SJCRH30 (cell line): ENCODE measurements at regions not wholly inside any gene's neighbourhood (a gene's known extent, or its start where the extent isn't known, plus 50 kb on each side); places are given as distances from the start of the nearest gene placed in this dataset.

Experiments
- DNase-seq, 2 experiments: peaks; one replicate each; pipeline ENCODE4 v3.0.0-alpha.2; 2015 to 2020
- H3K27ac ChIP-seq: fragments of 250-450 bp; sonication (Bioruptor Pico); 2 replicates; pipeline ENCODE4 v1.5.1; 2020; ENCODE audit warnings: mild to moderate bottlenecking, moderate library complexity
- H3K27me3 ChIP-seq: fragments of 250-450 bp; sonication (Bioruptor Pico); 2 replicates; pipeline ENCODE4 v1.5.1; 2020; ENCODE audit warnings: mild to moderate bottlenecking, moderate library complexity
- H3K36me3 ChIP-seq: fragments of 250-450 bp; sonication (Bioruptor Pico); 2 replicates; pipeline ENCODE4 v1.5.1; 2020; ENCODE audit warnings: mild to moderate bottlenecking, moderate library complexity
- H3K4me1 ChIP-seq: fragments of 250-450 bp; sonication (Bioruptor Pico); 2 replicates; pipeline ENCODE4 v1.5.1; 2020; ENCODE audit warnings: mild to moderate bottlenecking, moderate library complexity
- H3K4me3 ChIP-seq: fragments of 250-450 bp; sonication (Bioruptor Pico); 2 replicates; pipeline ENCODE4 v1.5.1; 2020; ENCODE audit warnings: mild to moderate bottlenecking, moderate library complexity
- H3K9me3 ChIP-seq: fragments of 250-450 bp; sonication (Bioruptor Pico); replicated peaks from 2 replicates; pipeline ENCODE4 v1.5.1; 2020; ENCODE audit warnings: mild to moderate bottlenecking, moderate library complexity

DNA sequence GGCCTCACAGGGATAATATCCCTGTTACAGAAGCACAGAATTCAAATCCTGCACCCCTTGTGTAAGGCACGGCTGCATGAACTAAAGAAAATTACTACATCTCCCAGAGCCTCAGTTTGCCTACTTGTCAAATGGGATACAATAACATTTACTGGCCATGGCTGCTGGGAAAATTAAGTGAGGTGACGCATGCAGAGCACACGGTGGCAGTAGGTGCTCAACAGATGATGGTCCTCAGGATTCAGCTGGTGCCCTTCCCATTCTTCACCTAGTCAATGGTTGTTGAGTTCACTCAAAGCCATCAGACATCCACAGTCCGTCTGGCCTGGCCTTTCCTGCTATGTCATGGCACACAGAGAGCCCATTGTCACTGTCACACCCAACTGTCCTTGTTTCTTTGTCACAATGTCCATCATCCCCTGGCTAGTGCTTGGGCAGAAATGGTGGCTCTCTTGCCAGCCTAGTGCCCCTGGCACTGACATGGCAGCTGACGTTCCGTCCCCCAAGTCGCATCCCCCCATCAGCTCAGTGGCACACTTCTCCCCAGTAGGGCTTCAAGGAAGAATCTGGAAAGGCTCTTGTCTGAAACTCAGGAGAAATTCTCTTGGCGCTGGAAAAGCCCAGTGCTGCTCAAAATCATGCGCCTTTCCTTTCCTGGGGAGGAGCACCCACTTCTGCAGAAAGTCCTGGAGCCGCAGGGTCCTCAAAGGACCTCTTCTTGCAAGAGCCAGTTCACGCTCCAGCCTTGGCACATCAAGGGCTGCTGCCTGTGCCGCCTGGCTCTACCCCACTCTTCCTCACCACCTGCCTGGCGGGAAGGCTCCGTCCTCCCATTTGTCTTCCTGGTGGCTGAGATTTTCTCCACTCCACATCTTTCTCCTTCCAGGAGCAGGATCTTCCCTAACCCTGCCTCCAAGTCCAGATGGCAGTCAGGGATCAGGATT lies 55.9 kb upstream of the SLC66A3 start:
- DNase-seq = no peak
- H3K27me3 ChIP-seq = peaks cover 11% of the 10 kb centered on the region; the same call in 1 of the 2 replicates
- no peaks in the 10 kb centered on the region for H3K4me1 ChIP-seq

DNA sequence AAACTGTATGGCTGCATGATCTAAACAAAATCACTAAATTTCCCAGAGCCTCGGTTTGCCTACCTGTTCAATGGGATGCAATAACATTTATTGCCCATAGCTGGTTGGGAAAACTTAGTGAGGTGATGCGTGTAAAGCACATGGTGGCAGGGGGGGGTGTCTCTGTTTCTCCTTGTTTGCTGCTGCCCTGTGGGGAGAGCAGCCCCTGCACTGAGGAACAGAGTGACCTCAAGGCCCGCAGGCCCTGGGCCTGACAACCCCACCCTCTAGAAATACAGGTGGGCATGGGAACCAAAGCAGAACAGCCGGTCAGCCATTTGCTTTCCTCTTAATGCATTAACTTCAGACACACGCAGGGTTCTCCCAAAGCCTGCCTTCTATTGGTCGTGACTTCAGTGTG lies 55.1 kb upstream of the SLC66A3 start:
- H3K4me3 ChIP-seq = no peak overlapping the region
- H3K27me3 ChIP-seq = peaks cover 11% of the 10 kb centered on the region; the same call in 1 of the 2 replicates
- no peaks in the 10 kb centered on the region; the same call in 1 of the 2 replicates for H3K9me3 ChIP-seq
- H3K36me3 ChIP-seq = no peaks in the 10 kb centered on the region
- DNase-seq = no peak
- no peaks in the 10 kb centered on the region for H3K4me1 ChIP-seq
- no peak overlapping the region for H3K27ac ChIP-seq

More for the DNA sequence above, 55.9 kb upstream of the SLC66A3 start:
- H3K27ac ChIP-seq = no peak overlapping the region
- H3K9me3 ChIP-seq = no peaks in the 10 kb centered on the region; the same call in 1 of the 2 replicates
- no peak overlapping the region for H3K4me3 ChIP-seq
- H3K36me3 ChIP-seq = no peaks in the 10 kb centered on the region

DNA sequence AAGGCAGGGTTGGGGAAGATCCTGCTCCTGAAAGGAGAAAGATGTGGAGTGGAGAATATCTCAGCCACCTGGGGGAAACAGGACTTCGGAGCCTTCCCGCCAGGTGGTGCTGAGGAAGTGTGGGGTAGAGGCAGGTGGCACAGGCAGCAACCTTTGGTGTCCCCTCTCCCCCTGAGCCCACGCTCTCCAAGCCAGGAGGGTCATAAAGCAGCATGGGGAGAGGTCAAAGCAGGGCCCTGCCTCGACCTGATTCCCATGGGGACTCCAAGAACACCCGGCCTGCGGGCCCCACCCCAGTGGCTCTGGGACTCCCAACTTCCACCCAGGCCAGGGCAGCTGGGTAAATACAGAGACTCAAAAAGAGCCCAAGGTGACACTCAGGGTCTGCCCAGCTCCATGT lies 54.3 kb upstream of the SLC66A3 start:
- Histone ChIP-seq H3K27me3 (peaks cover 11% of the 10 kb centered on the region; the same call in 1 of the 2 replicates), H3K36me3 (no peaks in the 10 kb centered on the region), H3K9me3 (no peaks in the 10 kb centered on the region), H3K4me1 (no peaks in the 10 kb centered on the region), H3K4me3 (no peak overlapping the region), H3K27ac (no peak overlapping the region)
- DNase-seq = no peak

DNA sequence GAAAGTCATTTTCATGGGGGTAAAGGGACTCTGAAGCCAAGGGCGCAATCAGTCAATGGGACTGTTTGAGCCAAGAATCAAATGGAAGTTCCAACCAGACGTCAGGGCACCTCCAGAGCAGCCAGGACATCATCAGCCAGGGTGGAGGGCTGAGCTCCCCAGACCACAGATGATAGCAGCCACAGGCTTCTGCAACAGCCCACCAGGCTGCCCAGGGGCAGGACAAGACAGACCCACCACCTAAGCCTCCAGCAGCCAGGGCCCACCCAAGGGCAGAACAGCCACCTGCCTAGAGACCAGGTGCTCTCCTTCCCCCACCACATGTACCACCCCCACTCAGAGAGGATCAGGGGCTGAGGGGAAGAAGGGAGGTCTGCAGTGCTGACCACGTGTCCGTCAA lies 53.8 kb upstream of the SLC66A3 start:
- no peaks in the 10 kb centered on the region for H3K4me1 ChIP-seq
- H3K27ac ChIP-seq = no peak overlapping the region
- no peaks in the 10 kb centered on the region for H3K9me3 ChIP-seq
- no peak overlapping the region for H3K4me3 ChIP-seq
- DNase-seq = no peak
- no peaks in the 10 kb centered on the region for H3K36me3 ChIP-seq
- peaks cover 11% of the 10 kb centered on the region; the same call in 1 of the 2 replicates for H3K27me3 ChIP-seq

DNA sequence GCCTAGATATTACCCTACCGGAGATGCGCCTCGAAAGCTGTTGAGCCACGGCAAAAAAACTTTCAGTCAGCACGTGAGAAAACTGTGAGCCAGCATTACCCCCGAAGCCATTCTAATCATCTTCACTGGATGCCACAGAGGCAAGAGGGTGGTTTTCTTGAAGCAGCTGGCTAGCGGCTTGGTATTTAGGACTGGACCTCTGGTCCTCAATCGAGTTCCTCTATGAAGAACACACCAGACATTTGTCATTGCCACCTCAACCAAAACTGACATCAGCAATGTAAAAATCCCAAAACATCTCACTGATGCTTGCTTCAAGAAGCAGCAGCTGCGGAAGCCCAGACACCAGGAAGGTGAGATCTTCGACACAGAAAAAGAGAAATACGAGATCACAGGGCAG lies 52.8 kb upstream of the SLC66A3 start:
- no peaks in the 10 kb centered on the region for H3K36me3 ChIP-seq
- no peak overlapping the region for H3K27ac ChIP-seq
- DNase-seq = no peak
- no peak overlapping the region for H3K4me3 ChIP-seq
- no peaks in the 10 kb centered on the region for H3K9me3 ChIP-seq
- peaks cover 11% of the 10 kb centered on the region; the same call in 1 of the 2 replicates for H3K27me3 ChIP-seq
- no peaks in the 10 kb centered on the region for H3K4me1 ChIP-seq

DNA sequence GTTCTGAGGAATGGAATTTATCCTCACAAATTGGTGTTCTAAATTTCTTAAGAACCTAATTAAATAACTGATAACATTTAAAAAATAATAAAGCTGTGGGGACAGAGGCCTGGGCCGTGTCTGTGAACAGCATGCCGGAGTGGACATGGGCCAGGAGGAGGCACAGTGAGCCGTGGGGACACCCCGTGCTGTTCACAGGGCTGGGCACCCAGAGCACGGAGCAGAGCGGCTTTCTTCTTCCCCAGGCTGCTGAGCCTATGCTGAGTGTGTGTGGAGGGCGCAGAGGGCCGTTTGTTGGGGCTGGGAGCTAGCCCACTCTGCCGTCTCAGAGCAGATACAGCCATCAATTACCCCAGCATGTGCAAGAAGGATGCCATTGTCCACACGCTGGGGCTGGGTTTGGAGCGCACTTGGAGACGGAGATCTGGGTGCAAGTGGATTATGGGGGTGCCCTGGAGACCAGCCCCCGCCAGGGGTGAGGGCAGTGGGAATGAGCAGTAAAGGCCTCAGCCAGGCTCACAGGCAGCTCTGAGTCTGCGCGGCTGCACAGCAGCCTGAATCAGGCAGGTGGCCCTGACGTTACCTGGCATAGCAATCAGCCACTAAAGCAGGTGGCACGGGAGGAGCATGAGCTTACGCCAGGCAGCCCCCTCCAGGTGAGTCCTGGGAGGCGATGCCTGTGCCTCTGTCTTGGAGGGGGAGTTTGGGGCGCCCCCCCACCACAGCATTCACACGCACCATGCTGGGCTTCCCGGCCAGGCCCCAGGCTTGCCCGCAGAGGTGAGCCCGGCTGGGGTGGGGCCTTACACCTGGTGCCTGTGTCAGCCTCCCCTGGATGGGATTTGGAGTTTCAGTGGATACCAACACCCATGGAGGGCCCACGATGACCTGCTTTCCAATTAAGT lies 52.1 kb upstream of the SLC66A3 start:
- no peak overlapping the region for H3K27ac ChIP-seq
- H3K4me3 ChIP-seq = no peak overlapping the region
- H3K4me1 ChIP-seq = no peaks in the 10 kb centered on the region
- no peaks in the 10 kb centered on the region for H3K9me3 ChIP-seq
- no peaks in the 10 kb centered on the region for H3K36me3 ChIP-seq
- H3K27me3 ChIP-seq = peaks cover 11% of the 10 kb centered on the region
- DNase-seq = no peak

DNA sequence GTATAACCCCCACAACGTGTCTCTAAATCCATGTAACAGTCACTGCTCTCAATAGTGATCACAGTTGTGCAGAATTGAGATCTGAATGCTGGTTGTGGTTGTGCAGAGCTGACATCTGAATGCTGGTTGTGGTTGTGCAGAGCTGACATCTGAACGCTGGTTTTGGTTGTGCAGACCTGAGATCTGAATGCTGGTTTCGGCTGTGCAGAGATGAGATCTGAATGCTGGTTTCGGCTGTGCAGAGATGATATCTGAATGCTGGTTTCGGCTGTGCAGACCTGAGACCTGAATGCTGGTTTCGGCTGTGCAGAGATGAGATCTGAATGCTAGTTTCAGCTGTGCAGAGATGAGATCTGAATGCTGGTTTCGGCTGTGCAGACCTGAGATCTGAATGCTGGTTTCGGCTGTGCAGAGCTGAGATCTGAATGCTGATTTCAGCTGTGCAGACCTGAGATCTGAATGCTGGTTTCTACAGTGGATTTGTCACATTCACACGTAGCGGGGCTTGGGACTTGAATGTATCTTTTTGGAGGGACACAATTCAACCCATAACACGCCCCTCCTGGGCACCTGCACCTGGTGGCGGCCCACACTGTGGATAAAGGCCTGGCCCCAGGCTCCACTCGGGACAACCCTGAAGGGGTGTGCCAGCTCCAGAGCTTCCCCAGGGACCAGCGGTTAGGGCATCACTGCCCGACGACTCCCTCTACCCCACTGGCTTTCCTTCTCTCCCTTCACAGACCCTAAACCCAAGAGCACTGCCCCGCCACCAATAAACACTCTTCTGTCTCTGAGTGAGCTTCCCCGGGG lies 51.1 kb upstream of the SLC66A3 start:
- no peak for DNase-seq
- no peaks in the 10 kb centered on the region for H3K36me3 ChIP-seq
- no peaks in the 10 kb centered on the region for H3K9me3 ChIP-seq
- no peaks in the 10 kb centered on the region for H3K4me1 ChIP-seq
- no peak overlapping the region for H3K27ac ChIP-seq
- H3K27me3 ChIP-seq = peaks cover 11% of the 10 kb centered on the region
- no peak overlapping the region for H3K4me3 ChIP-seq

DNA sequence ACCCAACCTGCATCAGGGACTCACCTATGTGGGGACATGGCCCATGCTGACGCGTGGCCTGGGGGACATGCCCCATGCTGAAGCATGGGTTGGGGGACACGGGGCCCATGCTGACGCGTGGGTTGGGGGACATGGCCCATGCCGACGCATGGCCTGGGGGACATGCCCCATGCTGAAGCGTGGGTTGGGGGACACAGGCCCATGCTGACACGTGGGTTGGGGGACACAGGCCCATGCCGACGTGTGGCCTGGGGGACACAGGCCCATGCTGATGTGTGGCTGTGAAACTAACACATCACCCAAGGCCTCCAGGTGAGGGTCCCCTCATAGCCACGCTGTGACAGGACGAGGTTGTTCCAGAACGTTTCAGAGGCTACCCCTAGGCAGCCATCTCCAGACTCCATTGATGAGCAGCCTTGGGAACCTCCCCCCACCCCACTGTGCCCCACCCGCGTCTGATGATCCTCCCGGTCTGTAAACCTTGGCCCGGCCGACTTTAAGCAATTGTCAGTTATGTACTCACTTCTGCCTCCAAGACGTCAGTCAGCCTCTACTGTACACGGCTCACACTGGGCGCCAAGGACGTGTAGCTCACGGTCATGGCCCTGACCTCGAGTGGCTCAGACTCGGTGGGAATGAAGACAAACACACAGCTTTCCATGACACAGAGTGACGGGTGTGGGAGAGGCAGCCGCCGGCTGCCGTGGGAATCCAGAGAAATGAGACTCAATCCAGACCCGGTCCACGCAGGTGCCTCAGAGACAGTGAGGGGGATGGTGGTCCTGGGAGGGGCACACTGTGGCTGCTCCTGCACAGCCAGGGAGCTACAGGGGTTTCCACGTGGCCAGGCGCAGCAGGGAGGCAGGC lies 50.2 kb upstream of the SLC66A3 start:
- no peaks in the 10 kb centered on the region for H3K4me1 ChIP-seq
- no peak overlapping the region for H3K27ac ChIP-seq
- no peaks in the 10 kb centered on the region for H3K36me3 ChIP-seq
- no peaks in the 10 kb centered on the region for H3K9me3 ChIP-seq
- no peak overlapping the region for H3K4me3 ChIP-seq
- no peak for DNase-seq
- H3K27me3 ChIP-seq = peaks cover 11% of the 10 kb centered on the region
